K562 (cell line): ENCODE measurements at regions not wholly inside any gene's neighbourhood (a gene's known extent, or its start where the extent isn't known, plus 50 kb on each side); places are given as distances from the start of the nearest gene placed in this dataset.
"Not testable (repeated sequence)": the region's sequence is repeated elsewhere in the genome, so short reads cannot be mapped to it uniquely, and the experiment has no call there.

Experiments
- ATAC-seq: fragments of 200-7000 bp; cut with Tn5 transposase; 3 replicates; pipeline ENCODE4 v1.9.1; 2020; ENCODE audit warnings: moderate library complexity
- BruUV-seq: library from RNA; stranded (reverse); fragments of 400-500 nt; replicated peaks from 2 replicates; lab custom pipeline; 2021; lab: Mats Ljungman, UMichigan
- CTCF ChIA-PET: fragments of 300-600 bp; formaldehyde crosslinking; extraction: SDS; loops from one replicate; lab custom pipeline; 2021; ENCODE audit warnings: low intra/inter-chr PET ratio; lab: Yijun Ruan, JAX
- POLR2A ChIA-PET: fragments of 300-600, 350-650 bp; sonication (Branson Sonifier 250); formaldehyde crosslinking; extraction: SDS; loops from one replicate; lab custom pipeline; 2021; ENCODE audit warnings: antibody characterized with exemption, inconsistent platforms; lab: Yijun Ruan, JAX
- DNase-seq, 4 experiments: peaks; one replicate each; pipeline versions ENCODE4 v3.0.0 to v3.0.0-alpha.2; 2011 to 2018; ENCODE audit warnings: low spot score in 3 of 4, mixed read lengths in 3 of 4; ENCODE audit errors: extremely low read depth in 1 of 4
- FAIRE-seq: peaks from 2 replicates; lab custom pipeline; 2011; peaks lifted over from hg19 to GRCh38; lab: Jason Lieb, UNC
- H2AFZ ChIP-seq: 2 replicates; pipeline ENCODE4 v1.6.0; 2011; ENCODE audit warnings: low read depth, low read length, control low read depth, inconsistent platforms
- H3K27ac ChIP-seq: fragments of 200-600 bp; 3 replicates; pipeline ENCODE4 v1.8.0; 2011; ENCODE audit warnings: low read depth, mild to moderate bottlenecking, control low read depth, inconsistent platforms, low read length, moderate library complexity, mixed read lengths; ENCODE audit errors: extremely low read depth
- H3K27me3 ChIP-seq, 2 experiments: fragments of 300-600 bp in 1 of 2; 2 replicates in 1 of 2; 3 replicates in 1 of 2; pipeline versions ENCODE4 v1.6.0 to v1.8.0; 2011; ENCODE audit warnings: inconsistent platforms in 2 of 2, low read length in 2 of 2, mild to moderate bottlenecking in 1 of 2, mixed read lengths in 1 of 2, moderate library complexity in 1 of 2; ENCODE audit not compliant: control insufficient read depth in 2 of 2, insufficient read depth in 2 of 2
- H3K36me3 ChIP-seq: fragments of 300-600 bp; 3 replicates; pipeline ENCODE4 v1.8.0; 2011; ENCODE audit warnings: mild to moderate bottlenecking, low read length, inconsistent platforms; ENCODE audit not compliant: control insufficient read depth, insufficient read depth
- H3K4me1 ChIP-seq, 2 experiments: fragments of 200-600 bp in 1 of 2; replicated peaks in 1 of 2; 2 replicates in 1 of 2; 3 replicates in 1 of 2; pipeline versions ENCODE4 v1.5.1 to v1.8.0; 2011; ENCODE audit warnings: inconsistent platforms in 2 of 2, low read length in 2 of 2, mild to moderate bottlenecking in 1 of 2, mixed read lengths in 1 of 2, moderate library complexity in 1 of 2; ENCODE audit not compliant: control insufficient read depth in 2 of 2, insufficient read depth in 2 of 2
- H3K4me2 ChIP-seq: 2 replicates; pipeline ENCODE4 v1.6.1; 2011; ENCODE audit warnings: low read length, control low read depth, inconsistent platforms, mixed read lengths; ENCODE audit not compliant: insufficient read depth
- H3K4me3 ChIP-seq: fragments of 200-600 bp; sonication (generic), shearing (Covaris generic); 2 replicates; pipeline ENCODE4 v1.5.1; 2016; ENCODE audit warnings: control low read depth, inconsistent platforms
- H3K79me2 ChIP-seq: fragments of 200-600 bp; 3 replicates; pipeline ENCODE4 v1.8.0; 2011; ENCODE audit warnings: low read length, inconsistent platforms; ENCODE audit not compliant: control insufficient read depth, insufficient read depth
- H3K9ac ChIP-seq, 2 experiments: 2 replicates each; pipeline versions ENCODE4 v1.6.0 to v1.6.1; 2011; ENCODE audit warnings: low read depth in 2 of 2, low read length in 2 of 2, control low read depth in 1 of 2, inconsistent platforms in 1 of 2, mild to moderate bottlenecking in 1 of 2, mixed read lengths in 1 of 2; ENCODE audit not compliant: insufficient read depth in 1 of 2
- H3K9me1 ChIP-seq: one replicate; pipeline ENCODE4 v1.6.0; 2011; ENCODE audit warnings: inconsistent platforms, mild to moderate bottlenecking, low read length, moderate library complexity; ENCODE audit not compliant: control insufficient read depth, insufficient read depth
- H3K9me3 ChIP-seq: replicated peaks from 2 replicates; pipeline ENCODE4 v1.5.1; 2011; ENCODE audit warnings: low read depth, low read length, inconsistent platforms; ENCODE audit not compliant: control insufficient read depth, insufficient read depth
- H4K20me1 ChIP-seq: replicated peaks from 2 replicates; pipeline ENCODE4 v1.6.1; 2011; ENCODE audit warnings: low read length, inconsistent platforms, mixed read lengths; ENCODE audit not compliant: control insufficient read depth, insufficient read depth
- CBX1 ChIP-seq: sonication (generic); IDR thresholded peaks from 2 replicates; pipeline ENCODE4 v1.6.1; 2016; ENCODE audit warnings: antibody characterized with exemption, low read depth, mild to moderate bottlenecking
- CHD1 ChIP-seq: fragments of 200-600 bp; sonication (generic); IDR thresholded peaks from one replicate; pipeline ENCODE4 v1.6.1; 2012; ENCODE audit warnings: mild to moderate bottlenecking, moderate library complexity, low read length, inconsistent platforms
- EGR1 ChIP-seq: fragments of 450-650 bp; conservative IDR thresholded peaks from 2 replicates; pipeline ENCODE4 v1.6.1; 2017; ENCODE audit warnings: mild to moderate bottlenecking
- NR2C1 ChIP-seq, 2 experiments: fragments of 450-650 bp; IDR thresholded peaks; 2 replicates each; pipeline ENCODE4 v1.6.1; 2017; ENCODE audit warnings: mild to moderate bottlenecking in 2 of 2, antibody characterized with exemption in 1 of 2, inconsistent platforms in 1 of 2, missing compliant biosample characterization in 1 of 2, missing genetic modification characterization in 1 of 2
- POLR2B ChIP-seq: fragments of 450-650 bp; IDR thresholded peaks from 2 replicates; pipeline ENCODE4 v1.6.1; 2018; ENCODE audit warnings: low read depth; ENCODE audit not compliant: partially characterized antibody
- RFX1 ChIP-seq: fragments of 450-650 bp; IDR thresholded peaks from 2 replicates; pipeline ENCODE4 v1.6.1; 2016; ENCODE audit warnings: mild to moderate bottlenecking, moderate library complexity
- SREBF1 ChIP-seq: fragments of 150-350 bp; IDR thresholded peaks from 2 replicates; pipeline ENCODE4 v1.6.1; 2014; ENCODE audit warnings: antibody characterized with exemption, low read depth, low read length, borderline replicate concordance
- TEAD4 ChIP-seq, 2 experiments: sonication (generic) in 1 of 2; formaldehyde crosslinking in 1 of 2; IDR thresholded peaks; 2 replicates each; pipeline versions ENCODE4 v1.6.1 to v1.8.0; 2012 to 2022; ENCODE audit warnings: borderline replicate concordance in 1 of 2, inconsistent platforms in 1 of 2, low read length in 1 of 2, mild to moderate bottlenecking in 1 of 2, missing genetic modification reagents in 1 of 2
- TRIM24 ChIP-seq, 2 experiments: fragments of 450-650 bp; IDR thresholded peaks; 2 replicates each; pipeline ENCODE4 v1.6.1; 2016
- U2AF1 ChIP-seq: fragments of 200-400 bp; formaldehyde crosslinking; optimal IDR thresholded peaks from 2 replicates; pipeline ENCODE3; 2017; ENCODE audit warnings: mild to moderate bottlenecking, low read depth, low read length, moderate library complexity
- ZBTB2 ChIP-seq: fragments of 450-650 bp; IDR thresholded peaks from 2 replicates; pipeline ENCODE4 v1.6.1; 2016; ENCODE audit warnings: antibody characterized with exemption
- ZNF212 ChIP-seq: fragments of 450-650 bp; formaldehyde crosslinking; IDR thresholded peaks from 2 replicates; pipeline ENCODE4 v1.4.0; 2020; ENCODE audit warnings: mild to moderate bottlenecking
- ZNF444 ChIP-seq: fragments of 250-450 bp; sonication (Bioruptor Pico); IDR thresholded peaks from 2 replicates; pipeline ENCODE4 v1.4.0; 2020; ENCODE audit warnings: mild to moderate bottlenecking, moderate library complexity
- ZNF76 ChIP-seq: fragments of 250-450 bp; sonication (Bioruptor Pico); IDR thresholded peaks from 2 replicates; pipeline ENCODE4 v1.4.0; 2020; ENCODE audit warnings: mild to moderate bottlenecking, moderate library complexity, borderline replicate concordance
- ZNF778 ChIP-seq: fragments of 450-650 bp; formaldehyde crosslinking; IDR thresholded peaks from 2 replicates; pipeline ENCODE4 v1.4.0; 2020; ENCODE audit warnings: mild to moderate bottlenecking, moderate library complexity
- WGBS: fragments of 100-300 bp; shearing (Covaris generic); methylation state at CpG from one replicate; pipeline ENCODE4 v1.1.6; 2016; ENCODE audit warnings: low coverage, mixed read lengths; ENCODE audit not compliant: insufficient coverage; ENCODE audit errors: missing lambda C conversion rate; 5-methylcytosine and 5-hydroxymethylcytosine counted together
- in situ Hi-C: fragments of 300-500 bp; cut with MboI; formaldehyde crosslinking; loops from 4 replicates; pipeline ENCODE4 v1.15.0; 2018; ENCODE audit warnings: inconsistent platforms, mixed read lengths
- intact Hi-C: fragments of 100-400 bp; cut with micrococcal nuclease; formaldehyde crosslinking; loops from 2 replicates; pipeline ENCODE4 v1.14.2; 2022

GRCh38 chr2:42973726-42974125, 181.3 kb upstream of the HAAO start:
- no peak overlapping the region for H3K4me3 ChIP-seq
- no peak overlapping the region for H3K9ac ChIP-seq
- no peaks in the 10 kb centered on the region for H4K20me1 ChIP-seq
- intact Hi-C loops: loop anchor here (10.0 kb wide), 1 partner anchor 511 kb away; no protein-coding TSS in a partner anchor
- no peaks in the 10 kb centered on the region for H3K36me3 ChIP-seq
- no TSS peak for BruUV-seq
- DNase-seq (no peak), ATAC-seq (no peak)
- CTCF ChIA-PET: interaction anchor here (0.6 kb wide), 1 partner anchor 267 kb away, joined by 3 read pairs; no protein-coding TSS in a partner anchor
- WGBS: 61% methylated on average over 3 of the region's 3 CpGs
- no peaks in the 10 kb centered on the region for H3K79me2 ChIP-seq
- no peak overlapping the region for H3K27ac ChIP-seq
- no peaks in the 10 kb centered on the region for H3K9me1 ChIP-seq
- peaks cover 4% of the 10 kb centered on the region for H3K9me3 ChIP-seq
- H3K4me2 ChIP-seq: no peak overlapping the region
- H2AFZ ChIP-seq: no peak overlapping the region
- TF ChIP-seq ZNF778 (CRISPR knock-in tag): no peak
- TF ChIP-seq ZNF212: no peak
- no peak for TF ChIP-seq CBX1
- TF ChIP-seq ZBTB2: no peak
- TF ChIP-seq CHD1: no peak
- TF ChIP-seq TRIM24 (IDR thresholded peaks at IDR 0.05): no peak
- no peak for TF ChIP-seq NR2C1 (IDR thresholded peaks at IDR 0.05)
- TF ChIP-seq NR2C1 (tag; IDR thresholded peaks at IDR 0.05): no peak
- no peak for TF ChIP-seq TEAD4 (IDR thresholded peaks at IDR 0.05; ENCODE audit: low read length)
- no peak for TF ChIP-seq TEAD4 (CRISPR knock-in tag; IDR thresholded peaks at IDR 0.05; ENCODE audit: borderline replicate concordance)
- TF ChIP-seq ZNF76 (CRISPR knock-in tag): no peak
- TF ChIP-seq ZNF444 (CRISPR knock-in tag): no peak
- TF ChIP-seq SREBF1: no peak
- no peak for TF ChIP-seq U2AF1
- TF ChIP-seq POLR2B: no peak
- no peak for TF ChIP-seq EGR1
- no peak for TF ChIP-seq RFX1
- TF ChIP-seq, all 486 proteins: peak for 0
- Histone ChIP-seq H3K27me3 (no peaks in the 10 kb centered on the region), H3K4me1 (peaks cover 3 to 39% of the 10 kb centered on the region in 2 experiments)
- in situ Hi-C loops: loop anchor here (10.0 kb wide), 1 partner anchor 261 kb away; no protein-coding TSS in a partner anchor
- POLR2A ChIA-PET: interaction anchor here (0.6 to 1.4 kb wide), 2 partner anchors 84 to 260 kb away, joined by 3 read pairs; no protein-coding TSS in a partner anchor
- no peak for FAIRE-seq

- not testable (repeated sequence) for ATAC-seq, H3K9ac ChIP-seq, H3K27ac ChIP-seq, H3K9me1 ChIP-seq, H4K20me1 ChIP-seq, H3K36me3 ChIP-seq, DNase-seq, H3K79me2 ChIP-seq, H2AFZ ChIP-seq, FAIRE-seq, H3K9me3 ChIP-seq, H3K4me2 ChIP-seq, BruUV-seq, H3K27me3 ChIP-seq, H3K4me3 ChIP-seq
- ChIA-PET CTCF (interaction anchor here (1.0 kb wide), 1 partner anchor 257 kb away, joined by 3 read pairs; no protein-coding TSS in a partner anchor), POLR2A (interaction anchor here (0.9 to 1.4 kb wide), 2 partner anchors 27 to 83 kb away, joined by 3 to 4 read pairs; no protein-coding TSS in a partner anchor)
- intact Hi-C loops (loop anchor here (10.0 kb wide), 1 partner anchor 512 kb away; no protein-coding TSS in a partner anchor), in situ Hi-C loops (loop anchor here (10.0 kb wide), 1 partner anchor 262 kb away; no protein-coding TSS in a partner anchor)
- H3K4me1 ChIP-seq: peaks cover 10 to 41% of the 10 kb centered on the region in 2 experiments
- WGBS: 80% methylated on average over 10 of the region's 11 CpGs
Observed at GRCh38 chr2:42972933-42973516, 180.6 kb upstream of the HAAO start.
